K562 (cell line): ENCODE measurements at regions not wholly inside any gene's neighbourhood (a gene's known extent, or its start where the extent isn't known, plus 50 kb on each side); places are given as distances from the start of the nearest gene placed in this dataset.

ENCODE experiments used
- EZH2 ChIP-seq: IDR thresholded peaks from 2 replicates; pipeline ENCODE4 v1.6.1; 2012; ENCODE audit warnings: low read depth, mild to moderate bottlenecking, inconsistent platforms, low read length, borderline replicate concordance
- FOS ChIP-seq: IDR thresholded peaks from 3 replicates; pipeline ENCODE4 v1.6.1; 2011; ENCODE audit not compliant: insufficient read length; ENCODE audit errors: extremely low read depth
- FOXJ3 ChIP-seq: sonication (generic); formaldehyde crosslinking; IDR thresholded peaks from 2 replicates; pipeline ENCODE4 v1.4.0; 2020; ENCODE audit warnings: mild to moderate bottlenecking, missing genetic modification reagents
- MCM7 ChIP-seq, 2 experiments: fragments of 450-650 bp; IDR thresholded peaks; 2 replicates each; pipeline ENCODE4 v1.6.1; 2016 to 2018
- MIER1 ChIP-seq: fragments of 450-650 bp; IDR thresholded peaks from 2 replicates; pipeline ENCODE4 v1.6.1; 2016; ENCODE audit warnings: antibody characterized with exemption, mild to moderate bottlenecking, low read depth
- MTF1 ChIP-seq: fragments of 250-450 bp; sonication (Bioruptor Pico); IDR thresholded peaks from 2 replicates; pipeline ENCODE4 v1.9.0; 2021; ENCODE audit warnings: moderate library complexity, mild to moderate bottlenecking, inconsistent platforms, borderline replicate concordance
- POLR2AphosphoS2 ChIP-seq: IDR thresholded peaks from 2 replicates; pipeline ENCODE4 v1.6.1; 2012; ENCODE audit warnings: low read length, improper control_type of control experiment
- U2AF1 ChIP-seq: fragments of 200-400 bp; formaldehyde crosslinking; optimal IDR thresholded peaks from 2 replicates; pipeline ENCODE3; 2017; ENCODE audit warnings: mild to moderate bottlenecking, low read depth, low read length, moderate library complexity
- TF ChIP-seq, protein P1 (sequence below): sonication (generic); formaldehyde crosslinking; IDR thresholded peaks from 2 replicates; pipeline ENCODE4 v1.8.1; 2023; ENCODE audit warnings: mild to moderate bottlenecking, missing genetic modification reagents, moderate library complexity
- TF ChIP-seq, protein P2 (sequence below), 2 experiments: fragments of 450-650 bp; formaldehyde crosslinking in 1 of 2; IDR thresholded peaks; 2 replicates each; pipeline versions ENCODE4 v1.4.0 to v1.6.1; 2014 to 2020; ENCODE audit warnings: mild to moderate bottlenecking in 2 of 2, borderline replicate concordance in 1 of 2, low read depth in 1 of 2
- TF ChIP-seq, protein P3 (sequence below), 3 experiments: IDR thresholded peaks in 2 of 3; conservative IDR thresholded peaks in 1 of 3; 2 replicates each; pipeline ENCODE4 v1.5.1; 2011 to 2012; ENCODE audit warnings: low read length in 3 of 3, mild to moderate bottlenecking in 3 of 3, control low read depth in 2 of 3, improper control_type of control experiment in 1 of 3, inconsistent platforms in 1 of 3, low read depth in 1 of 3, mixed read lengths in 1 of 3, moderate library complexity in 1 of 3; ENCODE audit not compliant: insufficient read depth in 2 of 3
- TF ChIP-seq, protein P4 (sequence below): fragments of 450-650 bp; formaldehyde crosslinking; IDR thresholded peaks from 2 replicates; pipeline ENCODE4 v1.4.0; 2022; ENCODE audit warnings: missing genetic modification characterization

DNA sequence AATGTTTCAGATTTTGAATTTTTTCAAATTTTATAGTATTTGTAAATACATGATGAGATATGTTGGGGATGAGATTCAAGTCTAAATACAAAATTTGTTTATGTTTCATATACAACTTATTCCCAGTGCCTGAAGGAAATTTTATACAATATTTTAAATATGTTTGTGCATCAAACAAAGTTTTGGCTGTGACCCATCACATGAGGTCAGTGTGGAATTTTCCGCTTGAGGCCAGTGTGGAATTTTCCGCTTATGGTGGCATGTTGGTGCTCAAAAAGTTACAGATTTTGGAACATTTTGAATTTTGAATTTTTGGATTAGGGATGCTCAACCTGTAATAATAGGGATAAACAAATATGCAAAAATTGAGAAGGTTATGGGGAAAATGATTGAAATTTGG lies 356.6 kb upstream of the JAG1 start:
- TF ChIP-seq, protein P1, sequence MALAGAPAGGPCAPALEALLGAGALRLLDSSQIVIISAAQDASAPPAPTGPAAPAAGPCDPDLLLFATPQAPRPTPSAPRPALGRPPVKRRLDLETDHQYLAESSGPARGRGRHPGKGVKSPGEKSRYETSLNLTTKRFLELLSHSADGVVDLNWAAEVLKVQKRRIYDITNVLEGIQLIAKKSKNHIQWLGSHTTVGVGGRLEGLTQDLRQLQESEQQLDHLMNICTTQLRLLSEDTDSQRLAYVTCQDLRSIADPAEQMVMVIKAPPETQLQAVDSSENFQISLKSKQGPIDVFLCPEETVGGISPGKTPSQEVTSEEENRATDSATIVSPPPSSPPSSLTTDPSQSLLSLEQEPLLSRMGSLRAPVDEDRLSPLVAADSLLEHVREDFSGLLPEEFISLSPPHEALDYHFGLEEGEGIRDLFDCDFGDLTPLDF (CRISPR knock-in tag), result no peak
- no peak for TF ChIP-seq MTF1
- no peak for TF ChIP-seq MIER1
- TF ChIP-seq MCM7 (IDR thresholded peaks at IDR 0.05), result no peak
- TF ChIP-seq, protein P2, sequence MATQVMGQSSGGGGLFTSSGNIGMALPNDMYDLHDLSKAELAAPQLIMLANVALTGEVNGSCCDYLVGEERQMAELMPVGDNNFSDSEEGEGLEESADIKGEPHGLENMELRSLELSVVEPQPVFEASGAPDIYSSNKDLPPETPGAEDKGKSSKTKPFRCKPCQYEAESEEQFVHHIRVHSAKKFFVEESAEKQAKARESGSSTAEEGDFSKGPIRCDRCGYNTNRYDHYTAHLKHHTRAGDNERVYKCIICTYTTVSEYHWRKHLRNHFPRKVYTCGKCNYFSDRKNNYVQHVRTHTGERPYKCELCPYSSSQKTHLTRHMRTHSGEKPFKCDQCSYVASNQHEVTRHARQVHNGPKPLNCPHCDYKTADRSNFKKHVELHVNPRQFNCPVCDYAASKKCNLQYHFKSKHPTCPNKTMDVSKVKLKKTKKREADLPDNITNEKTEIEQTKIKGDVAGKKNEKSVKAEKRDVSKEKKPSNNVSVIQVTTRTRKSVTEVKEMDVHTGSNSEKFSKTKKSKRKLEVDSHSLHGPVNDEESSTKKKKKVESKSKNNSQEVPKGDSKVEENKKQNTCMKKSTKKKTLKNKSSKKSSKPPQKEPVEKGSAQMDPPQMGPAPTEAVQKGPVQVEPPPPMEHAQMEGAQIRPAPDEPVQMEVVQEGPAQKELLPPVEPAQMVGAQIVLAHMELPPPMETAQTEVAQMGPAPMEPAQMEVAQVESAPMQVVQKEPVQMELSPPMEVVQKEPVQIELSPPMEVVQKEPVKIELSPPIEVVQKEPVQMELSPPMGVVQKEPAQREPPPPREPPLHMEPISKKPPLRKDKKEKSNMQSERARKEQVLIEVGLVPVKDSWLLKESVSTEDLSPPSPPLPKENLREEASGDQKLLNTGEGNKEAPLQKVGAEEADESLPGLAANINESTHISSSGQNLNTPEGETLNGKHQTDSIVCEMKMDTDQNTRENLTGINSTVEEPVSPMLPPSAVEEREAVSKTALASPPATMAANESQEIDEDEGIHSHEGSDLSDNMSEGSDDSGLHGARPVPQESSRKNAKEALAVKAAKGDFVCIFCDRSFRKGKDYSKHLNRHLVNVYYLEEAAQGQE (IDR thresholded peaks at IDR 0.05; ENCODE audit: borderline replicate concordance), result no peak
- TF ChIP-seq, protein P2 (CRISPR knock-in tag; IDR thresholded peaks at IDR 0.05; ENCODE audit: low read depth), result no peak
- no peak for TF ChIP-seq FOS
- no peak for TF ChIP-seq U2AF1
- TF ChIP-seq, protein P3, sequence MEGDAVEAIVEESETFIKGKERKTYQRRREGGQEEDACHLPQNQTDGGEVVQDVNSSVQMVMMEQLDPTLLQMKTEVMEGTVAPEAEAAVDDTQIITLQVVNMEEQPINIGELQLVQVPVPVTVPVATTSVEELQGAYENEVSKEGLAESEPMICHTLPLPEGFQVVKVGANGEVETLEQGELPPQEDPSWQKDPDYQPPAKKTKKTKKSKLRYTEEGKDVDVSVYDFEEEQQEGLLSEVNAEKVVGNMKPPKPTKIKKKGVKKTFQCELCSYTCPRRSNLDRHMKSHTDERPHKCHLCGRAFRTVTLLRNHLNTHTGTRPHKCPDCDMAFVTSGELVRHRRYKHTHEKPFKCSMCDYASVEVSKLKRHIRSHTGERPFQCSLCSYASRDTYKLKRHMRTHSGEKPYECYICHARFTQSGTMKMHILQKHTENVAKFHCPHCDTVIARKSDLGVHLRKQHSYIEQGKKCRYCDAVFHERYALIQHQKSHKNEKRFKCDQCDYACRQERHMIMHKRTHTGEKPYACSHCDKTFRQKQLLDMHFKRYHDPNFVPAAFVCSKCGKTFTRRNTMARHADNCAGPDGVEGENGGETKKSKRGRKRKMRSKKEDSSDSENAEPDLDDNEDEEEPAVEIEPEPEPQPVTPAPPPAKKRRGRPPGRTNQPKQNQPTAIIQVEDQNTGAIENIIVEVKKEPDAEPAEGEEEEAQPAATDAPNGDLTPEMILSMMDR (IDR thresholded peaks at IDR 0.05 in 2 of 3, conservative IDR thresholded peaks at IDR 0.05 in 1 of 3; ENCODE audit: insufficient read depth in 2 of 3, low read depth in 1 of 3, low read length in 3 of 3), result no peak
- TF ChIP-seq, protein P4, sequence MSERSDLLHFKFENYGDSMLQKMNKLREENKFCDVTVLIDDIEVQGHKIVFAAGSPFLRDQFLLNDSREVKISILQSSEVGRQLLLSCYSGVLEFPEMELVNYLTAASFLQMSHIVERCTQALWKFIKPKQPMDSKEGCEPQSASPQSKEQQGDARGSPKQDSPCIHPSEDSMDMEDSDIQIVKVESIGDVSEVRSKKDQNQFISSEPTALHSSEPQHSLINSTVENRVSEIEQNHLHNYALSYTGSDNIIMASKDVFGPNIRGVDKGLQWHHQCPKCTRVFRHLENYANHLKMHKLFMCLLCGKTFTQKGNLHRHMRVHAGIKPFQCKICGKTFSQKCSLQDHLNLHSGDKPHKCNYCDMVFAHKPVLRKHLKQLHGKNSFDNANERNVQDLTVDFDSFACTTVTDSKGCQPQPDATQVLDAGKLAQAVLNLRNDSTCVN (CRISPR knock-in tag), result no peak
- TF ChIP-seq FOXJ3 (CRISPR knock-in tag), result no peak
- TF ChIP-seq POLR2AphosphoS2, result no peak
- TF ChIP-seq EZH2, result no peak
